Hepatocyte (in vitro differentiated cells): ENCODE measurements at regions not wholly inside any gene's neighbourhood (a gene's known extent, or its start where the extent isn't known, plus 50 kb on each side); places are given as distances from the start of the nearest gene placed in this dataset.

ENCODE experiments used
- EZH2 ChIP-seq: fragments of 200-600 bp; sonication (generic); IDR thresholded peaks from 2 replicates; pipeline ENCODE4 v1.6.1; 2016; ENCODE audit warnings: antibody characterized with exemption, mild to moderate bottlenecking, borderline replicate concordance
- EZH2phosphoT487 ChIP-seq: fragments of 200-600 bp; sonication (generic); IDR thresholded peaks from one replicate; pipeline ENCODE4 v1.6.1; 2018; ENCODE audit warnings: antibody characterized with exemption, mild to moderate bottlenecking, low read depth, moderate library complexity; ENCODE audit not compliant: unreplicated experiment, severe bottlenecking
- TF ChIP-seq, protein P1 (sequence below): fragments of 200-600 bp; sonication (generic); IDR thresholded peaks from 2 replicates; pipeline ENCODE4 v1.5.1; 2016; ENCODE audit warnings: antibody characterized with exemption, mild to moderate bottlenecking; ENCODE audit not compliant: poor library complexity

DNA sequence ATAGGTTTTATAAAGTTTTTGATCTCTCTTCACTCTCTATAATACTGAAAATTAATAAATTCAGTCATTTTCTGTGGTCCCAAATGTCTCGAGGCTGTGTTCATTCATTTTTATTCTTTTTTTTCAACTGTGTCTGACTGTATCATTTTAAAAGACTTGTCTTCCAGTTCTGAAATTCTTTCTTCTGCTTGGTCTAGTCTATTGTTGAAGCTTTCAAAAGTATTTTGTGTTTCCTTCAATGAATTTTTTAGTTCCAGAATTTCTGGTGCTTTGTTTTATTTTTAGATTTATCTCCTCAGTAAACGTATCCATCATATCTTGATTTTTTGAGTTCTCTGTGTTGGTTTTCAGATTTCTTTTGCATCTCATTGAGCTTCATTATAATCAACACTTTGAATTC lies 161.0 kb upstream of the CHRM3 start:
- TF ChIP-seq, protein P1, sequence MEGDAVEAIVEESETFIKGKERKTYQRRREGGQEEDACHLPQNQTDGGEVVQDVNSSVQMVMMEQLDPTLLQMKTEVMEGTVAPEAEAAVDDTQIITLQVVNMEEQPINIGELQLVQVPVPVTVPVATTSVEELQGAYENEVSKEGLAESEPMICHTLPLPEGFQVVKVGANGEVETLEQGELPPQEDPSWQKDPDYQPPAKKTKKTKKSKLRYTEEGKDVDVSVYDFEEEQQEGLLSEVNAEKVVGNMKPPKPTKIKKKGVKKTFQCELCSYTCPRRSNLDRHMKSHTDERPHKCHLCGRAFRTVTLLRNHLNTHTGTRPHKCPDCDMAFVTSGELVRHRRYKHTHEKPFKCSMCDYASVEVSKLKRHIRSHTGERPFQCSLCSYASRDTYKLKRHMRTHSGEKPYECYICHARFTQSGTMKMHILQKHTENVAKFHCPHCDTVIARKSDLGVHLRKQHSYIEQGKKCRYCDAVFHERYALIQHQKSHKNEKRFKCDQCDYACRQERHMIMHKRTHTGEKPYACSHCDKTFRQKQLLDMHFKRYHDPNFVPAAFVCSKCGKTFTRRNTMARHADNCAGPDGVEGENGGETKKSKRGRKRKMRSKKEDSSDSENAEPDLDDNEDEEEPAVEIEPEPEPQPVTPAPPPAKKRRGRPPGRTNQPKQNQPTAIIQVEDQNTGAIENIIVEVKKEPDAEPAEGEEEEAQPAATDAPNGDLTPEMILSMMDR: no peak
- TF ChIP-seq EZH2phosphoT487: no peak
- no peak for TF ChIP-seq EZH2
